CD4-positive, alpha-beta memory T cell (primary cell): ENCODE measurements at regions not wholly inside any gene's neighbourhood (a gene's known extent, or its start where the extent isn't known, plus 50 kb on each side); places are given as distances from the start of the nearest gene placed in this dataset.
A peak's percentile ranks its signal among the peaks of the same experiment; 100 is the strongest.
"Not testable (repeated sequence)": the region's sequence is repeated elsewhere in the genome, so short reads cannot be mapped to it uniquely, and the experiment has no call there.

Experiments
- CTCF ChIA-PET: fragments of 350-600 bp; sonication (Branson Sonifier 250); formaldehyde crosslinking; loops from one replicate; lab custom pipeline; 2021; ENCODE audit warnings: inconsistent platforms; ENCODE audit not compliant: partially characterized antibody; lab: Charles Lee
- POLR2A ChIA-PET: fragments of 350-600 bp; sonication (Branson Sonifier 250); formaldehyde crosslinking; loops from one replicate; lab custom pipeline; 2021; ENCODE audit not compliant: partially characterized antibody; lab: Charles Lee
- DNase-seq, 5 donors: peaks; one replicate each; pipeline versions ENCODE4 v3.0.0 to v3.0.0-alpha.2; 2020 to 2022; ENCODE audit warnings: mixed read lengths in 1 of 5
- H3K27ac ChIP-seq: one replicate; pipeline ENCODE4 v1.7.0; 2013; ENCODE audit warnings: low read depth, low read length
- H3K27me3 ChIP-seq: 2 replicates; pipeline ENCODE4 v1.7.0; 2013; ENCODE audit warnings: mild to moderate bottlenecking, low read length, moderate library complexity; ENCODE audit not compliant: insufficient read depth
- H3K36me3 ChIP-seq: 2 replicates; pipeline ENCODE4 v1.7.0; 2013; ENCODE audit warnings: mild to moderate bottlenecking, low read length, moderate library complexity; ENCODE audit not compliant: insufficient read depth
- H3K4me1 ChIP-seq: 2 replicates; pipeline ENCODE4 v1.7.0; 2013; ENCODE audit warnings: mild to moderate bottlenecking, low read length, moderate library complexity; ENCODE audit not compliant: insufficient read depth
- H3K4me3 ChIP-seq, 2 donors: one replicate each; pipeline ENCODE4 v1.7.0; 2013; ENCODE audit warnings: low read length in 2 of 2, mild to moderate bottlenecking in 1 of 2
- H3K9me3 ChIP-seq, 2 donors: one replicate each; pipeline ENCODE4 v1.7.0; 2013; ENCODE audit warnings: low read length in 2 of 2, control low read depth in 1 of 2; ENCODE audit not compliant: control insufficient read depth in 1 of 2
- H3K27ac Mint-ChIP-seq, 7 donors: one replicate each; pipeline ENCODE4 v1.8.0; 2020 to 2021; ENCODE audit warnings: mixed read lengths in 7 of 7, mild to moderate bottlenecking in 6 of 7, inconsistent platforms in 3 of 7, moderate library complexity in 3 of 7
- H3K27me3 Mint-ChIP-seq, 2 donors: one replicate each; pipeline ENCODE4 v1.8.0; 2020 to 2021; ENCODE audit warnings: mixed read lengths in 2 of 2
- H3K36me3 Mint-ChIP-seq, 2 donors: one replicate each; pipeline ENCODE4 v1.8.0; 2020 to 2021; ENCODE audit warnings: mixed read lengths in 2 of 2, inconsistent platforms in 1 of 2, mild to moderate bottlenecking in 1 of 2
- H3K4me1 Mint-ChIP-seq, 4 donors: one replicate each; pipeline ENCODE4 v1.8.0; 2020 to 2021; ENCODE audit warnings: mixed read lengths in 4 of 4, mild to moderate bottlenecking in 1 of 4
- H3K4me3 Mint-ChIP-seq, 8 donors: one replicate each; pipeline ENCODE4 v1.8.0; 2020 to 2021; ENCODE audit warnings: mixed read lengths in 8 of 8, mild to moderate bottlenecking in 7 of 8, moderate library complexity in 6 of 8, inconsistent platforms in 3 of 8
- H3K9me3 Mint-ChIP-seq, 8 donors: one replicate each; pipeline ENCODE4 v1.8.0; 2020 to 2021; ENCODE audit warnings: mixed read lengths in 8 of 8, mild to moderate bottlenecking in 5 of 8, inconsistent platforms in 3 of 8, moderate library complexity in 1 of 8
- intact Hi-C: fragments of 100-400 bp; cut with micrococcal nuclease; formaldehyde crosslinking; loops from one replicate; pipeline ENCODE4 v1.15.1; 2023

DNA sequence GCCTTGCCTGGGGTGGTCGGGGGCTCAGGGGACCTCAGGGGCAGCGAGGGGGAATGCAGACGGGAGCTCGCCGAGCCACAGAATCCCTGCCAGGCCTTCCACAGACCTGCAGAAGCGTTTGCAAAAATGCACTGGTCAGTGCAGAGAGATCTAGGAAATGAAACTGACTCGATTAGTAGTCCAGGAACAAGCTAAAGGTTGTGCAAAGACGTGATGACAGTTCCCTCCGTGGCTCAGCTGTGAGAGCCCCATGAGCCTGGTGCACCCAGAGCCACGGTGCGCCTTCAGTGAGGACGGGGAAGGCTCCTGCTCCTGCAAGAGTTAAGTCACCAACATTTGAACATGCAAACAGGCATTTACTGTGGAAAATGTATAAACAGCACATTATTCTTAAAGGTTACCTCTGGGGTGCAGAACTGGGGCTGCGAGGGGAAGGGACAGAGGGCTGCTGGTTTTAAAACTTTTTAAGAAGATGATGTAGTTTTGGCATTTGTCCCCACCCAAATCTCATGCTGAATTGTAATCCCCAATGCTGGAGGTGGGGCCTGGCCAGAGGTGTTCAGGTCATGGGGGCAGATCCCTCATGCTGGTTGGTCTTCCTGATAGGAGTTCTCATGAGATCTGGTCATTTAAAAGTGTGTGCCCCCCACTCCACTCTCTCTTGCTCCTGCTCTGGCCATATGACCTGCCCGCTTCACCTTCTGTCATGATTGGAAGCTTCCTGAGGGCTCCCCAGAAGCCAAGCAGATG lies 147.3 kb downstream of the DLL1 start:
- no peak for DNase-seq
- Histone ChIP-seq H3K4me3 (no peak overlapping the region), H3K9me3 (no peaks in the 10 kb centered on the region), H3K27me3 (no peaks in the 10 kb centered on the region), H3K4me1 (peaks cover 23% of the 10 kb centered on the region), H3K36me3 (no peaks in the 10 kb centered on the region), H3K27ac (no peak overlapping the region)
- no peak overlapping the region for H3K27ac Mint-ChIP-seq
- POLR2A ChIA-PET: no interaction called here
- peaks cover 0 to 3% of the 10 kb centered on the region in 2 donors for H3K36me3 Mint-ChIP-seq
- H3K4me1 Mint-ChIP-seq: peaks cover 18 to 38% (median 28%) of the 10 kb centered on the region in 4 donors
- H3K4me3 Mint-ChIP-seq: peak overlapping the region in 1 of 8 donors; percentile 42
- H3K9me3 Mint-ChIP-seq: peaks cover 0 to 11% (median 4%) of the 10 kb centered on the region in 8 donors
- no peaks in the 10 kb centered on the region for H3K27me3 Mint-ChIP-seq
- intact Hi-C loops: no loop called here
- CTCF ChIA-PET: no interaction called here

DNA sequence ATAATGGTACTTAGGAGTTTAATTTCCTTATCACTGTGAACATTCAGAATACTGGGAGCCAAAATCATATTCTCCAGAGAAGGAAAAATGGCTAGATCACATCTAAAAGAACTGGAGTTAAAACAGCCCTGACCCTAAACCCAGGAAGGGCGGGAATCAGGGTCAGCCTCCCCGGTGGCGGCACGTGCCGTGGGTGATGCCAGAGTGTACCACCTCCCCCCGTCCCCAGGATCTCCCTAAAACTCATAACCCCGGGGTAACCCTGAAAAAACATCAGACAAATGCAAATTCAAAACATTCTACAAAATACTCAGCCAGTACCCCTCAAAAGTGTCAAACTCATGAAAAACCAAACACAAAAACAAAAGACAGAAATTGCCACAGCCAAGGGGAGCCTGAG lies 148.3 kb downstream of the DLL1 start:
- Mint-ChIP-seq H3K36me3 (peaks cover 0 to 3% of the 10 kb centered on the region in 2 donors), H3K4me3 (no peak overlapping the region)
- intact Hi-C loops: no loop called here

DNA sequence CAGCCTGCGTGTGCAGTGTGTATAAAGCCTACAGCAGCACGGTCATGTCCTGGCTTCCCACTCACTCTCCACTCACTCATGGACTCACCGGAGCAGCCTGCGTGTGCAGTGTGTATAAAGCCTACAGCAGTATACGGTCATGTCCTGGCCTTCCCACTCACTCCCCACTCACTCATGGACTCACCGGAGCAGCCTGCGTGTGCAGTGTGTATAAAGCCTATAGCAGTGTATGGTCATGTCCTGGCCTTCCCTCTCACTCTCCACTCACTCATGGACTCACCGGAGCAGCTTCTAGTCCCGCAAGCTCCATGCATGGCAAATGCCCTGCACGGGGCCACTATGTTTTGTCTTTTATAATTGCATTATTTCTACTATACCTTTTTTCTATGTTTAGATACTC lies 149.8 kb downstream of the DLL1 start:
- H3K27ac Mint-ChIP-seq, CTCF ChIA-PET, H3K36me3 Mint-ChIP-seq, intact Hi-C loops, H3K9me3 ChIP-seq, H3K27me3 Mint-ChIP-seq, H3K4me1 ChIP-seq, H3K4me3 ChIP-seq, H3K27ac ChIP-seq, DNase-seq, H3K36me3 ChIP-seq, H3K27me3 ChIP-seq, POLR2A ChIA-PET: not testable (repeated sequence)
- Mint-ChIP-seq H3K4me1 (peaks cover 4 to 16% (median 10%) of the 10 kb centered on the region in 4 donors), H3K4me3 (peak overlapping the region in 2 of 8 donors; percentile 2 to 27), H3K9me3 (peaks cover 0 to 11% (median 4%) of the 10 kb centered on the region in 8 donors)

More for the DNA sequence above, 148.3 kb downstream of the DLL1 start:
- peaks cover 13% of the 10 kb centered on the region for H3K4me1 ChIP-seq
- no peaks in the 10 kb centered on the region for H3K27me3 ChIP-seq
- CTCF ChIA-PET: no interaction called here
- POLR2A ChIA-PET: no interaction called here
- no peak for DNase-seq
- no peak overlapping the region for H3K27ac ChIP-seq
- no peak overlapping the region for H3K4me3 ChIP-seq
- peaks cover 8 to 28% (median 18%) of the 10 kb centered on the region in 4 donors for H3K4me1 Mint-ChIP-seq
- no peaks in the 10 kb centered on the region for H3K27me3 Mint-ChIP-seq
- H3K9me3 Mint-ChIP-seq: peaks cover 0 to 11% (median 4%) of the 10 kb centered on the region in 8 donors
- H3K9me3 ChIP-seq: no peaks in the 10 kb centered on the region
- H3K36me3 ChIP-seq: no peaks in the 10 kb centered on the region
- no peak overlapping the region for H3K27ac Mint-ChIP-seq

DNA sequence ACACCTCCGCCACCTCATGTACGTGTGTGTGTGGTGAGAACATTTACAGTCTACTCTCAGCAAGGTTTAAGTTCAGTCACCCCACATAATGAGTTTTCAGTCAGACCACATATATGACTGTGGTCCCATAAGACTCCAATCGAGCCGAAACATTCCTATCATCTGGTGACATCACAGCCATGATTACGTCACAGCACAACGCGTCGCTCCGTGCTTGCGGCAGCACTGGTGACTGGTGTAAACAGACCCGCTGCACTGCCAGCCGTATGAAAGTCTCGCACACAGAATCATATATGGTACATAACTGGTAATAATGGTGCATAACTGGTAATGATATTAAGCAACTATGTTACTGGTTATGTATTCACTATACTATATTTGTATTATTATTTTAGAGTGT lies 150.7 kb downstream of the DLL1 start:
- ChIA-PET POLR2A (no interaction called here), CTCF (no interaction called here)
- Mint-ChIP-seq H3K4me3 (no peak overlapping the region), H3K9me3 (peaks cover 0 to 11% (median 4%) of the 10 kb centered on the region in 8 donors), H3K27ac (no peak overlapping the region), H3K4me1 (peaks cover 0 to 9% (median 6%) of the 10 kb centered on the region in 4 donors), H3K36me3 (peaks cover 0 to 3% of the 10 kb centered on the region in 2 donors), H3K27me3 (no peaks in the 10 kb centered on the region)
- no peaks in the 10 kb centered on the region for H3K36me3 ChIP-seq
- no peak overlapping the region for H3K4me3 ChIP-seq
- no peaks in the 10 kb centered on the region for H3K9me3 ChIP-seq
- intact Hi-C loops: no loop called here
- H3K4me1 ChIP-seq: peaks cover 2% of the 10 kb centered on the region
- no peak for DNase-seq
- no peak overlapping the region for H3K27ac ChIP-seq
- no peaks in the 10 kb centered on the region for H3K27me3 ChIP-seq

DNA sequence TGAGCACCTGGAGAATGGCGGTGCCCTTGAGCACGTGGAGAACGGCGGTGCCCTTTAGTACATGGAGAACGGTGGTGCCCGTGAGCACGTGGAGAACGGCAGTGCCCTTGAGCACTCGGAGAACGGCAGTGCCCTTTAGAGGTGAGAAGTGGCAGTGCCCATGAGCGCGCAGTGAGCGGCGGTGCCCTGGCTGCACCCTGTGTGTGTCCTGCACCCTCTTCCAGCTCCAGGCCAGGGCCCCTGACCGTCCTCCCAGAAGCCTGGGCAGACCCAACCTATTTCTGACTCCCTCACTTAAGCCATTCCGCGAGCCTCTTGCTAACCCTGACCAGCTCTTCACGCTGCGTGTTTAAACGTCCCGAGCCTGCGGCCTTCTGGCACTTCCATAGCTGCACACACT lies 151.3 kb downstream of the DLL1 start:
- Mint-ChIP-seq H3K36me3 (peaks cover 0 to 3% of the 10 kb centered on the region in 2 donors), H3K27ac (no peak overlapping the region), H3K4me1 (peaks cover 0 to 3% (median under 1%) of the 10 kb centered on the region in 4 donors), H3K9me3 (peaks cover 0 to 6% (median 3%) of the 10 kb centered on the region in 8 donors), H3K27me3 (no peaks in the 10 kb centered on the region), H3K4me3 (no peak overlapping the region)
- Histone ChIP-seq H3K4me1 (no peaks in the 10 kb centered on the region), H3K27ac (no peak overlapping the region), H3K4me3 (no peak overlapping the region), H3K27me3 (no peaks in the 10 kb centered on the region), H3K36me3 (no peaks in the 10 kb centered on the region), H3K9me3 (no peaks in the 10 kb centered on the region)
- DNase-seq: no peak
- ChIA-PET POLR2A (no interaction called here), CTCF (no interaction called here)
- intact Hi-C loops: no loop called here

DNA sequence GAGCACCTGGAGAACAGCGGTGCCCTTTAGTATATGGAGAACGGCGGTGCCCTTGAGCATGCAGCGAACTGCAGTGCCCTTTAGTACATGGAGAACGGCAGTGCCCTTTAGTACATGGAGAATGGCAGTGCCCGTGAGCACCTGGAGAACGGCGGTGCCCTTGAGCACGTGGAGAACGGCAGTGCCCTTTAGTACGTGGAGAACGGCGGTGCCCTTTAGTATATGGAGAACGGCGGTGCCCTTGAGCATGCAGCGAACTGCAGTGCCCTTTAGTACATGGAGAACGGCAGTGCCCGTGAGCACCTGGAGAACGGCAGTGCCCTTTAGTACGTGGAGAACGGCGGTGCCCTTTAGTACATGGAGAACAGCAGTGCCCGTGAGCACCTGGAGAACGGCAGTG lies 151.8 kb downstream of the DLL1 start:
- POLR2A ChIA-PET, H3K27me3 Mint-ChIP-seq, H3K27ac Mint-ChIP-seq, H3K36me3 ChIP-seq, intact Hi-C loops, H3K4me3 ChIP-seq, H3K36me3 Mint-ChIP-seq, H3K4me1 Mint-ChIP-seq, H3K27me3 ChIP-seq, H3K9me3 Mint-ChIP-seq, DNase-seq, CTCF ChIA-PET, H3K27ac ChIP-seq, H3K9me3 ChIP-seq, H3K4me3 Mint-ChIP-seq, H3K4me1 ChIP-seq: not testable (repeated sequence)

DNA sequence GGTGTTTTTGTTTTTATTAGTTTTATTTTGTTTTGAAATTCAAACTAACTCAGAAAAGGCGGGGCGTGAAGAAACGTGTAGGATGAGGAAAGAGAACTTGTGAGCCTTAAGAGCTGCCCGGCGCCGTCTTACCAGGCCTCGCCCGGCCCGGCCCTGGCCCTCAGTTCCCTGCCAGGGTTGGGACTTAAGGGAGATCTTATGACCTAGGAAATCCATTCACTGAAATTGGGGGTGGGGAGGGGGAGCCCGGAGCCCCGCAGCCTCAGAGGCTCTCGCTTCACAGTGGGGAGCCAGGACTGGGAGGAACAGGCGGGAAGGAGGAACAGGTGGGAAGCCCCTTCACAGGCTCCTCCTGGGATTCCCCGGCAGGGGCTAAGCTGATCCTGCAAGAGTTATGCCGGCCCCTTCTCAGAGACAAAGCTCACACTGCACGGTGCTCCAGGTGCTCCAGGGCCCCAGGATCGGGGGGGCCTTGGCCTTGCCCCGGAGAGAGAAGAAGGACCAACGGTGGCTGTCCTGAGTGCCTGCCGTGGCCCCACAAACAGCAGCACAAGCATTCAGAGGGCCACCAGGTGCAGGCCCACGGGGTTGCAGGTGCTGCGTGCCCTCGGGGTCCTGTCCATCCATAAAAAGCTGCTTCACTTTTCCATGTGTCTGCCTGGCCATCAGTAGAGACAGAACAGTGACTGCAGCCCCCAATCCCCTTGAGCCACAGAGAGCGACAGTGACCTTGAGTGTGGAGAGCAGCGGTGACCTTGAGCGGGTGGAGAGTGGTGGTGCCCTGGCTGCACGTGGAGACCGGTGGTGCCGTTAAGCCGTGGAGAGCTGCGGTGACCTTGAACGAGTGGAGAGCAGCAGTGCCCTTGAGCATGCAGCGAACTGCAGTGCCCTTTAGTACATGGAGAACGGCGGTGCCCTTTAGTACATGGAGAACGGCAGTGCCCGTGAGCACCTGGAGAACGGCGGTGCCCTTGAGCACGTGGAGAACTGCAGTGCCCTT lies 152.7 kb downstream of the DLL1 start:
- H3K27ac Mint-ChIP-seq: no peak overlapping the region
- H3K4me3 ChIP-seq: no peak overlapping the region
- no peaks in the 10 kb centered on the region for H3K9me3 ChIP-seq
- intact Hi-C loops: no loop called here
- peaks cover 0 to 2% (median 0%) of the 10 kb centered on the region in 8 donors for H3K9me3 Mint-ChIP-seq
- CTCF ChIA-PET: no interaction called here
- H3K27me3 Mint-ChIP-seq: peaks cover 0 to 2% of the 10 kb centered on the region in 2 donors
- no peaks in the 10 kb centered on the region for H3K4me1 ChIP-seq
- H3K36me3 Mint-ChIP-seq: peaks cover 0 to 3% of the 10 kb centered on the region in 2 donors
- POLR2A ChIA-PET: no interaction called here
- H3K36me3 ChIP-seq: no peaks in the 10 kb centered on the region
- H3K4me1 Mint-ChIP-seq: no peaks in the 10 kb centered on the region
- no peak overlapping the region for H3K27ac ChIP-seq
- H3K4me3 Mint-ChIP-seq: no peak overlapping the region
- H3K27me3 ChIP-seq: no peaks in the 10 kb centered on the region
- DNase-seq: no peak
